ENCODE measurements at regions not wholly inside any gene's neighbourhood (a gene's known extent, or its start where the extent isn't known, plus 50 kb on each side); places are given as distances from the start of the nearest gene placed in this dataset.

GRCh38 chr4:58564695-58565475 lies 1454.7 kb upstream of the IGFBP7 start:
- DNase-seq (ENCODE audit: insufficient read length, low spot score), result no peak
- FAIRE-seq, result no peak

DNA sequence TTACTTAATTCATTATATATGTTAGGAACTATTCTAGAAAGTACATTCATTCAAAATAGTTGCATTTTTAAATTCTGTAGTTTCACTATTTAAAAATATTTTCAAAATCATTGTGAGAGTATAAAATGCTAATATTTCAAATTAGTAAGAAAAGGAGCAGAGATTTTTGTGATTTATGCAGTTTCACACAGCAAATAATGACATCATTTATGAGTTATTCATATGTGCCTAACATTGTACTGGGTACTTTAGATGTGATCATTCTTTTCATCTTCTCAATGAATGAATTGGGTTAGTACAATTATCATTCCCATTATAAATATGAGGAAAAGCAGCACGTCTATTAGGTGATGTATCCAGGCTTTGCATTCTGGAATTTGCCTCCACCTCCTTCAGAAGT lies 1451.0 kb upstream of the IGFBP7 start:
- DNase-seq (ENCODE audit: insufficient read length, low spot score) (no peak), FAIRE-seq (no peak)

GRCh38 chr4:58560736-58561135 lies 1450.6 kb upstream of the IGFBP7 start:
- DNase-seq (ENCODE audit: insufficient read length, low spot score) (no peak), FAIRE-seq (no peak)

GRCh38 chr4:58553679-58554078 lies 1443.5 kb upstream of the IGFBP7 start:
- no peak for FAIRE-seq
- DNase-seq (ENCODE audit: insufficient read length, low spot score), result no peak

- no peak for FAIRE-seq
Observed at GRCh38 chr4:58553031-58553430, 1442.8 kb upstream of the IGFBP7 start.

GRCh38 chr4:58551676-58552075 lies 1441.5 kb upstream of the IGFBP7 start:
- DNase-seq (ENCODE audit: insufficient read length, low spot score), result no peak
- no peak for FAIRE-seq

More at GRCh38 chr4:58553031-58553430, 1442.8 kb upstream of the IGFBP7 start:
- no peak for DNase-seq (ENCODE audit: insufficient read length, low spot score)

DNA sequence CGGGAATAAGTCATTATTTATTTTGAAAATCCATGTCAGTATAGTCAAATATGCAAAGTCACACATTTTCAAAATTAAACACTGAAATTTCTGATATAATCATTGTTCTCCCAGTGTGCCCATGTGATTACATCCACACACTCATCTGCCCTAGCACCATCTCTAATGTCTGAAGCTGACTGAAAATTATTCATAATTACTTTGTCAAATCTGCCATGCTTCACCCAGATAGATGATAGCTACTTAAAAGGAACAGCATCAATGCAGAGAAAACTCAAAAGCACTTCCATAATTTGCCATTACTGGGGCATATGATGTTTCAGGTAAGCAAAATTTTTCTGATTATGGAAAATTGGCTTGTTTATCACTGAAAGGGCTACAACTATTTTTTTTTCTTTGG lies 1433.3 kb upstream of the IGFBP7 start:
- no peak for DNase-seq (ENCODE audit: insufficient read length, low spot score)
- FAIRE-seq, result no peak

DNA sequence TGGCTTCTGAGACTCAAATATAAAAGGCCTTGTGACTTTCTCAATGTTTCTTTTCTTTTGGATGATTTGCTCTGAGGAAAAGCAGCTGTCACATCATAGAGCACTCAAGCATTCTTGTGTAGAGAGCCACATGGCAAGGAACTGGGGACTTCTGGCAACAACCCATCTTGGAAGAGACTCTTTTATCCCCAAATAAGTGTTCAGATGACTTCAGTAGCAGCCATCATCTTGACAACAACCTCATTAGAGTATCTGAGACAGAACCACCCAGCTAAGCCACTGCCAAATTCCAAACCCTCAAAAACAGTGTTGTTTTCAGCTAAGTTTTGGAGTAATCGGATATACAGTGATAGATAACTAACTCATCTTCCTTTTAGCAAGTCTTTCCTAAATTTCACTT lies 1431.7 kb upstream of the IGFBP7 start:
- DNase-seq (ENCODE audit: insufficient read length, low spot score) (no peak), FAIRE-seq (no peak)

- DNase-seq (ENCODE audit: insufficient read length, low spot score) (no peak), FAIRE-seq (no peak)
Observed at GRCh38 chr4:58522765-58523382, 1412.7 kb upstream of the IGFBP7 start.

DNA sequence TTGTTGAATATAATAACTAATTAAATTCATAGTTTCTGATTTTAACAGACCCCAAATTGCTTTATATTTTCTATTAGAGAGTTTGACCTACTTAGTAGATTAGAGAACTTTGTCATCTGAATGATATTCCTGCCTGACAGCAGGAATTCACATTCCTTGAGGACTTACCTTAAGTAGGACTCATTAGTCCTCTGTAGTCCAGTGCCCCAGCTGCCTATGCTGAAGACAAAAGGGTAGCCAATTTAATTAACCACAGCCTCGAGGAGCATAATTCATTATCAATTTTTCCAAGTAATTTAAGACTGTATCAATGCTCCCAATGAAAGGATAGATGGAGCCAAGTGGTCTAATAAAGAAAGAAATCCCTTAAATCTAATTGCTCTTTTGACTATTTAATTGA lies 1405.0 kb upstream of the IGFBP7 start:
- no peak for DNase-seq (ENCODE audit: insufficient read length, low spot score)
- FAIRE-seq, result no peak

GRCh38 chr4:58514299-58514698 lies 1404.1 kb upstream of the IGFBP7 start:
- FAIRE-seq (no peak), DNase-seq (ENCODE audit: insufficient read length, low spot score) (no peak)

DNA sequence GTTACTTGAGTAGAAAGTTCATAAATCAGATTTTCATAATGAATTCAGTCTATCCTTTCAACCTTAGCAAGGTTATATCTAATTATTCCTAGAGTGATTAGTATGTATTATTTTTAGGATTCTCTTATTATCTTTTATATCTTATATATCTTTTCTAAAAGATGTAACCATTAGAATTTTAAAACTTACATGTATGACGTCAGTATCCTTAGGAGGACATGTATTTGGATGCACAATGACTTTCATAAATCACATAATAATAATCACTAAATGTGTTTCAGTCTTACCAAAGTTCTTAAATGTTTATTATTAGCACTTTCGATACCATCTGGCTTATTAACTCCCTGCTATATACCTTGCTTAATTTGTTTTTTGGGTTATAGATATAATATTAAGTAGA lies 1400.5 kb upstream of the IGFBP7 start:
- no peak for DNase-seq (ENCODE audit: insufficient read length, low spot score)
- FAIRE-seq, result no peak

DNA sequence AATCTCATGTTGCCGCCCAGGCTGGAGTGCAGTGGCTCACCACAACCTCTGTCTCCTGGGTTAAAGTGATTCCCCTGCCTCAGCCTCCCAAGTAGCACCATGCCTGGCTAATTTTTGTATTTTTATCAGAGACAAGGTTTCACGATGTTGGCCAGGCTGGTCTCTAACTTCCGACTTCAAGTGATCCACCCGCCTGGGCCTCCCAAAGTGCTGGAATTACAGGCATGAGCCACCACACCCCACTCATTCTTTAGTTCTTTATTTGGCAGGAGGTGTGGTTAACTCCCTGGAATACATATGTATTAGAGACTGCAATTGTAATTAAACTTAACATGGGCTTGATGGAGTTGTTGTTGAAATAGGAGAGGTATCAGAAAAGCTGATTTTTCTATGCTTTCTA lies 1396.9 kb upstream of the IGFBP7 start:
- DNase-seq (ENCODE audit: insufficient read length, low spot score) (no peak), FAIRE-seq (no peak)

GRCh38 chr4:58502839-58503238 lies 1392.7 kb upstream of the IGFBP7 start:
- FAIRE-seq, result no peak

GRCh38 chr4:58499182-58499581 lies 1389.0 kb upstream of the IGFBP7 start:
- no peak for DNase-seq (ENCODE audit: insufficient read length, low spot score)

More at GRCh38 chr4:58502839-58503238, 1392.7 kb upstream of the IGFBP7 start:
- DNase-seq (ENCODE audit: insufficient read length, low spot score), result no peak

DNA sequence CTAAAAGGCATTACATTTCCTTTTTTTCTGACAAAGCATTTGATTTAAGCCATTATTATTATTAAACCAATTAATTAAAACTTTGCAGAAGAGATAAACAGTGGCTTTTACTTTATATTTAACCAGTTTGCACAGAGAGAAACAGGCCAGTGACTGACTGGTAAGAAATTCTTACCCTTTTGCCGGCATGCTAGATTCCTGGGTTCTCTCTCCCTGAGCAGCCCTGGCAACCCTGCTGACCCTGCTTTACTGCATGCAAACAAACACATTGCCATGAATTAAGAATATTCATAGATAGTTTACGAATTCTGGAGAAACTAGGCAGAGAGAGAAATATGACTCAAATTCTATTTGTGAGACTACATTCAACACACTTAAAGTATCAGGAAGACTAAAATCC lies 1381.4 kb upstream of the IGFBP7 start:
- no peak for FAIRE-seq

More at GRCh38 chr4:58499182-58499581, 1389.0 kb upstream of the IGFBP7 start:
- no peak for FAIRE-seq

DNA sequence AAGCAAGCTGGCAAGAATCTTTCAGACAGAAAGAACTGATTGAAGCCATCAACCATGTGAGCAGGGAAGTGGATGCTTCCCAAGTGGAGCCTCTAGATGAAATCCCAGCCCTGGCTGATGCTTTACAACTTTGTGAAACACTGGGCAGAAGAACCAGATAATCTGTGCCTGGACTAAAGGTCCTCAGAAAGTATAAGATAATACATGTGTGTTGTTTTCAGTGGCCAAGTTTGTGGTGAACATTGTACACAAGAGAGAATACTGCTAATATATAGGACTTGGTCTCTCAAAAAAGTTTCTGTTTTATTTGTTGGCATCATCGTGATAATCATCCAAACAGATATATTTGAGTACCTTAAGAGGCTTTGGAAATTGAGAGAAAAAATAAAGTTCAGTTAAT lies 1367.8 kb upstream of the IGFBP7 start:
- FAIRE-seq, result no peak

More for the DNA sequence above, 1381.4 kb upstream of the IGFBP7 start:
- no peak for DNase-seq (ENCODE audit: insufficient read length, low spot score)

DNA sequence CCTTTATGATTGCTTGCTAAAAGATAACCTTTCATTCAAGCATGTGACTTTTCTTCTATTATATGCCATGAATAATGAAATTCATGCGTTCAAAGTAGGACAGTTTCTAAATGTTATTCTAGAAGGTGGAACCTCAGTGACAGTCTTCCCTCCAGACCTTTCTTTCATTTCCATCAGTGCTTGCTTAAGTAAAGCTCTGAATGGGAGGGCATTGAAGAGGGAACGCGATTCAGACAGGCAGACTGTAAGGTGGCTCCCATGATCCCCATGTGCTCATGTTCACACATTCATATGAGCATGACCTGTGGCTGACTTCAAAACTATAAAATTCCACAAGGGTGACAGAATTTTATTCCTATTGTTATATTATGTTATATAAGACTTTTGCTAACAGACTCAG lies 1367.3 kb upstream of the IGFBP7 start:
- DNase-seq (ENCODE audit: insufficient read length, low spot score) (no peak), FAIRE-seq (no peak)

More for the DNA sequence above, 1367.8 kb upstream of the IGFBP7 start:
- DNase-seq (ENCODE audit: insufficient read length, low spot score), result no peak

- FAIRE-seq, result no peak
- DNase-seq (ENCODE audit: insufficient read length, low spot score), result no peak
Observed at GRCh38 chr4:58475097-58475496, 1364.9 kb upstream of the IGFBP7 start.

DNA sequence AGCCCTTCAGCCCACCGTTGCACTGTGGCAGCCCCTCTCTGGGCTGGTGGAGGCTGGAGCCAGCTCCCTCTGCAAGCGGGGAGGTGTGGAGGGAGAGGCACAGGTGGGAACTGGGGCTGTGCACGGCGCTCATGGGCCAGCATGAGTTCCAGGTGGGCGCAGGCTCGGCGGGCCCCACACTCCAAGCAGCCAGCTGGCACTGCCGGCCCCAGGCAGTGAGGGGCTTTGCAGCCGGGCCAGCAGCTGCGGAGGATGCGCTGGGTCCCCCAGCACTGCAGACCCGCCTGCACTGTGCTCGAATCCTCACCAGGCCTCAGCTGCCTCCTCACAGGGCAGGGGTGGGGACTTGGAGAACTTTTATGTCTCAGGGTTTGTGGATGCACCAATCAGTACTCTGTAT lies 1354.8 kb upstream of the IGFBP7 start:
- FAIRE-seq (no peak), DNase-seq (ENCODE audit: insufficient read length, low spot score) (no peak)

DNA sequence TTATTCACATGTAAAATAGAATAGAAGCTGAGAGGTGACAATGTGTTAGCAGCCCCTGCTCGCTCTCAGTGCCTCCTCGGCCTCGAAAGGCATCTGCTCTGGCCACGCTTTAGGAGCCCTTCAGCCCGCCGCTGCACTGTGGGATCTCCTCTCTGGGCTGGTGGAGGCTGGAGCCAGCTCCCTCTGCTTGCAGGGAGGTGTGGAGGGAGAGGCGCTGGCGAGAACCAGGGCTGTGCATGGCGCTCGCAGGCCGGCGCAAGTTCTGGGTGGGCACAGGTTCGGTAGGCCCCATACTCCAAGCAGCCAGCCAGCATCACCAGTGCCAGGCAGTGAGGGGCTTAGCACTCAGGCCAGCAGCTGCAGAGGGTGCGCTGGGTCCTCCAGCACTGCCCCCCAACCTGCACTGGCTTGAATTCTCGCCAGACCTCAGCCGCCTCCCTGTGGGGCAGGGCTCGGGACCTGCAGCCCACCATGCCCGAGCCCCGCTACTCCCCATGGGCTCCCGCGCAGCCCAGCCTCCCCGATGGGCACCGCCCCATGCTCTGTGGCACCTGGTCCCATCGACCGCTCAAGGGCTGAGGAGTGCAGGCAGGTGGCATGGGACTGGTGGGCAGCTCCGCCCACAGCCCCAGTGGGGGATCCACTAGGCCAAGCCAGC lies 1346.7 kb upstream of the IGFBP7 start:
- DNase-seq (ENCODE audit: insufficient read length, low spot score) (no peak), FAIRE-seq (no peak)

DNA sequence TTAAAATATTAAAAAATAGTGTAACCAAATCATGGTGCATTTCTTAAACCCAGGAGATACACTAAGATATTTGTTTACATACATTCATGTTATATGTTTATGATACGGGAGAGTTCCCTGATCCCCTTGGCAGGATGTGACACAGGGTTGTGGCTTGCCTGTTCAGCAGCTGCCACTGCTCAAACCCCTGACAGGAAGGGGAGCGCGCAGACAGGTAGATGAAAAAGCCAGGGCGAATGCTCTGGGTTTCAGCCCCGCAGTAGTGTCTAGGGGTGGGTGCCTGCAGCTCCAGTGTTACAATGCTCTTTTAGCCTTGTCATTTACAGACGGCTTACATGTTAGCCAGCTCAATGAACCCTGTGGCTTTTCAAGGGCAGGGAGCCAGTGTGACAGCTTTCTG lies 1343.8 kb upstream of the IGFBP7 start:
- FAIRE-seq (no peak), DNase-seq (ENCODE audit: insufficient read length, low spot score) (no peak)

All from GM19239 (cell line).